Activated CD8-positive, alpha-beta memory T cell treated with anti-CD3 and anti-CD28 coated beads for 48 hours (primary cell): ENCODE measurements at regions not wholly inside any gene's neighbourhood (a gene's known extent, or its start where the extent isn't known, plus 50 kb on each side); places are given as distances from the start of the nearest gene placed in this dataset.
"Not testable (repeated sequence)": the region's sequence is repeated elsewhere in the genome, so short reads cannot be mapped to it uniquely, and the experiment has no call there.

Source experiments
- DNase-seq, 3 experiments: peaks; one replicate each; pipeline ENCODE4 v3.0.0-alpha.2; 2020; ENCODE audit warnings: low read depth in 2 of 3, low spot score in 2 of 3

DNA sequence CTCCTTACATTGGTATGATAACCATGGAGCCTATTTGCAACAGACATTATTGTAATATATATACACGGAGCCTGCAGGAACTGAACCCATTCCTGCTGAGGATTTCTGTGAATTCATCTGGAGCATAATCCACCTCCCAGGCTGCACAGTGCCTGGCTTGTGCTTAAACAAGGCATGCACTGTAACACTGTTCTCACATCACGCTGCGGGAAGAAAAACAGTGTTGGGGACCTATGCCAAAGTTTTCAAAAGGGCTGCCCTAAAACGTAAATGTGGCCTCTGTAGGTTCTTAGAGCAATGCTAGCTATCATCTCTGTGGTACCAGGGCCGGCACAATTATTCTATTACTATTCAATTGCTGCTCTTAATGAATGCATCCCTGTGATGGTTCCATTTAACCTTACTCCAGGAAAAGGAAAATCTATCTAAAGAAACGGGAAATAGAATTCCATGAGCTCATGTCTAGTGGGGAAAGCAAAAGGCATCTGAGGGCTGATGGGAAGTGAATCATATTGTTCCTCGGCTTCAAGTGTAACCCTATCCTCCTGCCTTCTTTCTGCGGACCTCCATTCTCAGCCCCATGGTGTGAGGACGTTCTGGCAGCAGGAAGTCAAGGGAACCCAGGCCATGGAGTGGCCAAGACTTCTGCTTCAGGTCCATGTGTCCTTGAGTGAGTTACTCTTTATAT is 525.5 kb downstream of the SOX6 start:
- no peak for DNase-seq

DNA sequence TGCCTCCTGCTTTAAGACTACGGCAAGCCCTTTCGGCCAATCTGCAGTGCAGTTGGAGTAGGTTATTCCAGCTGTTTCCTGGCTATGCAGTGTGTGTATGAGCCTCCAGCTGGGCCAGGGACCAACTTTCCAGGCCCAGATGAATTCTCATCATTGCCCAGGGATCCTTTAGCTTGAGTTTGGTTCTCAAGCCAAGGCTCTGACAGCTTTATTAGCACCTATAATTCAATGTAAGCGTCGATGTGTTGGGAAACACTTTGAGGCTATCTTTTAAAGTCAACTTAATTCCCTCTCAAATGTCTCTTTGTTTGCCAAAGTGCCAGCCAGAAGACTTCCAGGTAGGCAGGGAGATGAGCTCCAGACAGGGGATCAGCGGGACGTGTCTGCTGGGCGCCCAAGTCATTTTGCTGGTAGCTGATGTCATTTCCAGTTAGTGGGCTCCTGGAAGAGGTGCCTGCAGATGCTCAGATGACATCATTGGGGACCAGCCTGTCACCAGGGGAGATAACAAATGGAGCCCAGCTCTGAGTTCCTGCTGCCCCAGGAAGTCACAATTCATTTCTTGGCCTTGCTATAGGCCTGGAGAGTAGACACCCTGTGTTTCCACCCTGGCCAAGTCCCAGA is 520.4 kb downstream of the SOX6 start:
- no peak for DNase-seq

- DNase-seq, result no peak
Measured at GRCh38 chr11:15836795-15837194, 519.6 kb downstream of the SOX6 start.

GRCh38 chr11:15837901-15838489 is 518.4 kb downstream of the SOX6 start:
- no peak for DNase-seq

- no peak for DNase-seq
Measured at GRCh38 chr11:15839061-15839460, 517.3 kb downstream of the SOX6 start.

DNA sequence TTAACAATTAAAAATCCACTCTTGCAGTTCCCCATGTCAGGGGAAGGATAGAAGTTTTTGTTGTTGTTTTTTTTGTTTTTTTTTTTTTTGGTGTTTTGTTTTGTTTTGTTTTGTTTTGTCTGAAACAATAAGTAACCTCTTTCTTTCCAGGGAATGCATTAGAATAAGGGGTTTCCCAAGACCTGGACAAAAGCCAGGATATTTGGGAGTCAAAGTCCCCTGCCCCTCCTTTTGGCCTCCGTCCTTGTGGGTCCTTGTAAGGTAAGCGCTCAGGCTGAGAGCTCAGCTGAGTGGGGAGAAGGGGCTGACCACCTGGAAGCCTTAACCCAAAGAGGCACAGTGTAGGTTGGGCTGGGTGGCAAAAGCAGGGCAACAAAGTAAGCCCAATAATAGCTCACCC is 515.4 kb downstream of the SOX6 start:
- no peak for DNase-seq

GRCh38 chr11:15841931-15842740 is 514.2 kb downstream of the SOX6 start:
- no peak for DNase-seq

DNA sequence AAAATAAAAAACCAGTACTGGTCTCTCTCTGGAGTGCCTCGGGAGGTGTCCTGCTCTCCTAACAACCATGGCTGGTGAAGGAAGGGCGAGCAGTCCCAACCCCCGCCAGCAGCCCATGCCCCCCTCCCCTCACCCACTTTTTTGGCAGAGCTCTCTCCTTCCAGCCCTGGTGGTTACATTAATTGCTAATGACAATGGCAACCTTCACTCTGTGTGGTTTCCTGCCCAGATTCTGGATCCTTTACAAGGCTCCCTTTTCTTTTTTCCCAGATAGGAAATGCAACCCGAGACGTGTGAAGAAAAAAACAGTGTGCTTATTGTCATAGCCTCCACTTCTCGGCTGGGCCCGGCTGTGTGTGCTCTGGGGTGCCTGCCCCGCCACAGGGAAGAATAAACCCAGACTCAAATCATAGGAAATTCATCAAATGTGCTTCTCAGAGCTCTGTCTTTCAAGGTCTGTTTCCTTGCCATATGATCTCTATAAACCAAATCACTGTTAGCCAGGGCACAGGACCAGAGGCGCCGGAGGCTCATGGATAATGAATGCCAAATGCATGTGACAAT is 513.0 kb downstream of the SOX6 start:
- DNase-seq, result no peak

GRCh38 chr11:15845261-15845660 is 511.1 kb downstream of the SOX6 start:
- no peak for DNase-seq

DNA sequence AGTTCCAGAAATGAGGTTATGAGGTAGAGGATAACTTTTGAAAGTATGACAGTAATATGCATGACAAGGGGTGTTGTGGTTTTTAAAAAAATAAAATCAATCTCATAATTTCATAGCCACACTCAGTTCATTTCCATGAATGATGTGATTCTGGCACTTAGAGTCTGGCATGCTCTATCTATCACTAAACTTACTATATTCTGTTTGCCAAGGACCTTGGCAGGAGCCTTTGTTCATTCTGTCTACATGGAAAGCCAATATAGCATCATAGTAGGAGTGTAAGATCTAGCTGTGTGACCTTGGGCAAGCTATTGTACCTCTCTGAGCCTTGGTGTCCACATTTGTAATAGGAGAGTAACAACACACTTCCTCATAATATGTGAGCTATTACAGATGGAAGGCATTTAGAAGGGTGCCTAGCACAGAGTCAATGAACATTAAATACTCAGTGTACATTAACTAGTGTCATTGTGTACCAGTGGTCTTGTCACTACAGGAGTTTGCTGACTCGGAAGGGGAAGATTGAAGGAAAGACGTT is 507.6 kb downstream of the SOX6 start:
- DNase-seq, result no peak

DNA sequence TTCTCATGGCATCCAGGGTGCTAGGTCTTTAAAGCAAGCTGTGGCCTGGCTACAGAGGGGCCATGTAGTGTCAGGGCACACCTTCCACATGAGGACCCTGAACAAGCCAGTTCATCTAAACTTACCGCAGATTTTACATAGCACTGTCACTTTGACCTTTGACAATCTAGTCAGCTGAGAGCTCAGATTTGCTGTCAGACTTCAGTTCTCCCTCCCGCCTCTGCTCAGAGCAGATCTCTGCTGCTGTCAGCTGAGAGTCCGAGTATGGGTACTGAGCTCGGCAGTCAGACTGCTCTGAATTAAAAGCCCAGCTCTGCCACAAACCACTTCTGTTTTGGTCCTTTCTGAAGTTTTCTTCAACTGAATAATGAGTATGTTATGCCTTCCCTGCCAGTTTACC is 507.1 kb downstream of the SOX6 start:
- no peak for DNase-seq

- not testable (repeated sequence) for DNase-seq
Measured at GRCh38 chr11:15850335-15850734, 506.0 kb downstream of the SOX6 start.

GRCh38 chr11:15851051-15851498 is 505.3 kb downstream of the SOX6 start:
- no peak for DNase-seq

DNA sequence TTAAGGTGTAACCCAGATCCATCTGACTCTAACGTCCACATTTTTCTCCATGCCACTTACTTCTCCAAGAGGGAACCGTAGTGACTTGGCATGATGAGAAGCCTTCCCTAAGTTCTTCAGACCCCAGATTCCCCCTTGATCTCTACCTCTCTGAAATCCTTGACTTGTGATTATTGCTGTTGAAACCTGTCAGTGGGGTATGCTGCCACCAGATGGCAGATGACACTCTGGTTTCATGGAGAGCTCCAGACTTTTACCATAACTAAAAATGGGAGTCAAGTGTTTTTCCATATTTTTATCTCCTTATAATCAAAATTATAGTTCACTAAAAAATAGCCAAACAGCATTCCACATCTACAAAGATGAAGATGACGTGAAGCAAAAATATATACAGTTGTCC is 504.2 kb downstream of the SOX6 start:
- no peak for DNase-seq

DNA sequence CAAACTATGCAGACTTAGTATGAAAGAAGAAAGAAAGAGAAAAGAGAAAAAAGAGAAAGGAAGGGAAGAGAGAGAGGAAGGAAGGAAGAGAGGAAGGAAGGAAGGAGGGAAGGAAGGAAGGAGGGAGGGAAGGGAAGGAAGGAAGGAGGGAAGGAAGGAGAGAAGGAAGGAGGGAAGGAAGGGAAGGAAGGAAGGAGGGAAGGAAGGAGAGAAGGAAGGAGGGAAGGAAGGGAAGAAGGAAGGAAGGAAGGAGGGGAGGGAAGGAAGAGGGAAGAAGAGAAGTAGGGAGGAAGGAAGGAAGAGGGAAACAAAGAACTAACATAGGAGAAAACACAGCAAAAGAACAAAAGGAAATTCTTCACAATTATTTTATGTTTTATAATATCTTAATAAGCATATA is 502.1 kb downstream of the SOX6 start:
- no peak for DNase-seq

- no peak for DNase-seq
Measured at GRCh38 chr11:15858881-15859280, 497.5 kb downstream of the SOX6 start.

GRCh38 chr11:15859411-15859810 is 496.9 kb downstream of the SOX6 start:
- no peak for DNase-seq

DNA sequence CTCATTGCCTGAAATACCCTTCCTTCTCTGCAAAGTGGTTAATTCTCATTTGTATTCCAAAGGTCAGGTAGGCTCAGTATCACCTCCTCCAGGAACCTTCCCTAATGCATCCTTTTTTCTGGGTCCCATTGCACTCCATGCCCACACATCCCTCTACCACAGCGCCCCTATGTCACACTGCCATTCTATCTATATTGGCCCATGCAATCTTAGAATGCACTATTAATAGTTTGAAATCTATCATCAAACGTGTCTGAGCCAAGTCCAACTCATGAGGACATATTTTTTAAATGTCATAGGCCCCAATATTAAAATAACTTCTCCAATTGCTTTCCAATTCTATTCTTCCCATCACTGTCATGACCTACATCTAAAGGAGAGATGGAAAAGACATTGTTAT is 495.1 kb downstream of the SOX6 start:
- DNase-seq, result no peak

GRCh38 chr11:15863411-15863810 is 492.9 kb downstream of the SOX6 start:
- DNase-seq, result no peak

DNA sequence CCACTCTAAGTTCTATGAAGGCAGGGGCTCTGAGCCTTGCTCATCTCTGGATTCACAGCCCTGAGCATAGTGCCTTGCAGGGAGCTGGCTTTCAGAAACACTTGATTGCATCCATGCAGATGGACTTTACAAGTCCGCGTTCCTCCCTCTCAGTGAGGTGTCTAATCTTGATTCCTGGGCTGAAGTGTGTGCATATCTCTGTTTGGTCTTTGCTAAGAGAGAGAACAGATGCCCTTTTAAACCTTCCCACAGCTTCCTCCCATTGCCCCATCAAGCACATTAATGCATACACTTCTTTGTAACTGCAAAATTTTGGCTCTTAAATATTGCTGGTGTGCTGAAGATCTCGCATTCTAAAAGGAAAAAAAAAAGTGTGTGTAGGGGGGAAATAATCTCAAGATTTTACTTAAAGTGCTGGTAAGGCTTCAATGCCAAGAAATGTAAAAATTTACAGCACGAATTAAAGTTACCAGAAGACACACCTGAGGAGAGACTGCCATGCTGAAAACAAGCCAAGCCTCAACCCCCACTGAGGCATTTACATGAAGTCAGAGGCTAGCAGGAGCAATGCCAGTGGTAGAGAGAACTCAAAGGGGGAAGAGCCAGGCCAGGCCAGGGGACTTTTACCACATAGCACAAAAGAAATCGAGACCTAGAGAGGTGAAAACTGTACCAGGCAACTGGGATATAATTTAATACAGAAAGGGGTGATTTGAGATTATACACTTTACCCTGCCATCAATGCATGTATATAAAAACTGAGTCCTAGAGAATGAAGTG is 492.1 kb downstream of the SOX6 start:
- DNase-seq, result no peak
